ENCODE measurements at regions not wholly inside any gene's neighbourhood (a gene's known extent, or its start where the extent isn't known, plus 50 kb on each side); places are given as distances from the start of the nearest gene placed in this dataset.
A peak's percentile ranks its signal among the peaks of the same experiment; 100 is the strongest.
"Not testable (repeated sequence)": the region's sequence is repeated elsewhere in the genome, so short reads cannot be mapped to it uniquely, and the experiment has no call there.

DNA sequence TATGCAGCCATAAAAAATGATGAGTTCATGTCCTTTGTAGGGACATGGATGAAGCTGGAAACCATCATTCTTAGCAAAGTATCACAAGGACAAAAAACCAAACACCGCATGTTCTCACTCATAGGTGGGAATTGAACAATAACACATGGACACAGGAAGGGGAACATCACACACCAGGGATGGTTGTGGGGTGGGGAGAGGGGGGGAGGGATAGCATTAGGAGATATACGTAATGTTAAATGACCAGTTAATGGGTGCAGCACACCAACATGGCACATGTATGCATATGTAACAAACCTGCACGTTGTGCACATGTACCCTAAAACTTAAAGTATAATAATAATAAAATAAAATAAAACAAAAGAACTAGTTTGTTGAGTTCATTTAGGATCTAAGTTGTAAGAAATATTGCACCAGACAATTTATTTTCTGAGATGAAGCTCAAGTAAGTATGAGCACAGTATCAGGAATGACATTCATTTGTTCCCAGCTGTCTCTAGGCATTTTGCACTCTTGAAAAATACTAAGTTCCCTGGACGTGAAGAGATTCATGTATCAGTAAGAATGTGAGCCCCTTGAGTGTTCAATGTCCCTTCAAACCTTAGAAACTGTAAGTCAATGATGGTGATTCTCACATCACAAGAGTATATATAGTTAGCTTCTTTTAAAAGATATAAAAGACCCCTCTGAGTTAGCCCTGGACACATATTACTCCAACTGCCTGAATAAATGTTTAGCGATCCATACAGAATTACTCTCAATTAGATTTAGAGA, 1519.3 kb upstream of the TPTE start:
- not testable (repeated sequence) for DNase-seq

DNA sequence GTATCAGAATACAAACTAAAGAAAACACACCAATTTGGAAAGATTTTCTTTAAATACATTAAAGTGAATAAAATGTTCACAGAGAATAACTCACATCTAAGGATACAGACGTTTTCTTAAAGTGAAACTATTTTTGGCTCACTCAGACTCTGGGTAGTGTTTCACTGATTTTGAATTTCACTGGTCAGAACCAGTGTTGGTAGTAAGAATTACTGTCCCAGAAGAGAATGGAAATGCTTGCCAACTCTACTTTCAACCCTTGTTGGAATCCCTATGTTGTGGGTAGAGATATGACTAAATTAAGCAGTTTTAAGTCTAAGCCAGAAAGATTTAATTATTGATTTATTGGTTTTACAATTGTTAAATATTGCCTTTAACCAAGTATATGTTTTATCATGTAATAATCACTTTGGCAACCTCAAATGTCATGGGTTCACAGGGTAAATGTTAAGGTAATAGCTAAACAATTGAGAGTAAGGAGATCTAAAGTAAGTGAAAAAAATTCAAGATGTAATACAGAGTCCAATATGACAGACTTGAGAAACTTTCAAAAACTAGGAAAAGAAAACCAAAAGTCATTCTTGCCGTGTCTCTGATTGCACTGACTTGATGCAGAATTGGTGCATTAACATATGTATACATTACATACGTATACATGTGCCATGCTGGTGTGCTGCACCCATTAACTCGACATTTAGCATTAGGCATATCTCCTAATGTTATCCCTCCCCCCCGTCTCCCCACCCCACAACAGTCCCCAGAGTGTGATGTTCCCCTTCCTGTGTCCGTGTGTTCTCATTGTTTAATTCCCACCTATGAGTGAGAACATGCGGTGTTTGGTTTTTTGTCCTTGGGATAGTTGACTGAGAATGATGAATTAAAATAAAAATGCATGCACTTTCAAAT, 1517.2 kb upstream of the TPTE start:
- DNase-seq: not testable (repeated sequence)

DNA sequence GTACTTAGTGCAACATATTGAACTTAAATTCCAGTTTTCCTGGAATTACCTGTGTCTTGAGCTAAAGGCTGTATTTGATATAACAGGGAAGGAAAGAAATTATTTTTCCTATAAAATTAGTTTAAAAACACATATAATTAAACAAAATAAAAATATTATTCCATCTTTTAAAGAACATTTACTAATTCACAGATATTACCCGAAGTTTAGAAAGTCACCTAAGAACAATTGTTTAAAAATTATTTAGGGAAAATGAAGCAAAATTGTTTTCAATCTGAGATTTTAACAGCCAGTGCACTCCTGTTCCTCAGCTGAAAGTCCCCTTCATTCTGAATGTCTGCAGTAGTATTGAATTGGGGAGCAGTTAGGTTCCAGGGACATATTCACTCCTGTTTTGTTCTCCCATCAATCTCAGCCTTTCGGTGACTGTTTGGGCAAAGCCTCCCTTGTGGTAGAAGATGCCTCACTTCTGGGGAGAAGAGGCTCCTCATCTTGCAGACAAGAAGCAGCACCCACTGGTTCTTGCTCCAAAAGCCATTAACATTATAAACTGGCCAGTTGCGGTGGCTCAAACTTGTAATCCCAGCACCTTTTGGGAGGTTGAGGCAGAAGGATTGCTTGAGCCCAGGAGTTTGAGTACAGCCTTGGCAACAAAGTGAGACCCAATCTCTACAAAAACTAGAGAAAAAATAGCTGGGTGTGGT, 1516.4 kb upstream of the TPTE start:
- not testable (repeated sequence) for DNase-seq

DNA sequence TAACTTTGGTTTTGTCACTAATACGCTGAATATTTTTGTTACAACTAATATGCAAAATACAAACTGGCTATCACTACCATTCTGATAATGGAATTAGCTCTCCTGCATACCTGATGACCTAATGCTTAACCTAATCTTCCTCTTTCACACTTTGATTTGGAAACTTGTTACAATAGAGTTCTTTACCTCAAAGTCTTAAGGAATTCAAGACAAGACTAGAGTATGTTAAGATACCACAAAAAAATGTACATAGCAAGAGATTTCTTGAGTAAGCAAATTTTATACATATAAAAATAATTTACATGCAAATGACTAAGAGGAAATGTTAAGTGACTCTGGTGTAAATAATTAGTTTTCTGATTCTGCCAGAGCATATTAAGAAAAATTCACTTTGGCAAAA, 1515.7 kb upstream of the TPTE start:
- not testable (repeated sequence) for DNase-seq

DNA sequence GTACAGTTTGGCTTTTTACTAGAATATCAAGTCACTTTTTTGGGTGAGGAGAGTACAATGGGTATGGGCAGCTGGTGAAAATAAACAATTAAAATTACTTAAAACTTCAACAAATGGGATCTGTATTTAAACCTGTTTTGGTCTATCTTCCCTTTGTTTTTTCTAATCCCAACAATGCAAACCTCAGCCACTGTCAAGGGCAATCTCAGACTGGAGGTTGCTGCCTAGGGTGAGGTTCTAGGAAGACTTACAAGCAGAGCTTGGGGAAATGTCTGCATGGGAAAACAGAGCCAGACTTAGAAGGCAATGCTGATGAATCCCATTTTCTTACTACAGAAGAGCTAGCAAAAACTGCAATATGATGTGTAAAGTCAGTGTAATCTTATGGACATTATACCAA, 1515.3 kb upstream of the TPTE start:
- not testable (repeated sequence) for DNase-seq

DNA sequence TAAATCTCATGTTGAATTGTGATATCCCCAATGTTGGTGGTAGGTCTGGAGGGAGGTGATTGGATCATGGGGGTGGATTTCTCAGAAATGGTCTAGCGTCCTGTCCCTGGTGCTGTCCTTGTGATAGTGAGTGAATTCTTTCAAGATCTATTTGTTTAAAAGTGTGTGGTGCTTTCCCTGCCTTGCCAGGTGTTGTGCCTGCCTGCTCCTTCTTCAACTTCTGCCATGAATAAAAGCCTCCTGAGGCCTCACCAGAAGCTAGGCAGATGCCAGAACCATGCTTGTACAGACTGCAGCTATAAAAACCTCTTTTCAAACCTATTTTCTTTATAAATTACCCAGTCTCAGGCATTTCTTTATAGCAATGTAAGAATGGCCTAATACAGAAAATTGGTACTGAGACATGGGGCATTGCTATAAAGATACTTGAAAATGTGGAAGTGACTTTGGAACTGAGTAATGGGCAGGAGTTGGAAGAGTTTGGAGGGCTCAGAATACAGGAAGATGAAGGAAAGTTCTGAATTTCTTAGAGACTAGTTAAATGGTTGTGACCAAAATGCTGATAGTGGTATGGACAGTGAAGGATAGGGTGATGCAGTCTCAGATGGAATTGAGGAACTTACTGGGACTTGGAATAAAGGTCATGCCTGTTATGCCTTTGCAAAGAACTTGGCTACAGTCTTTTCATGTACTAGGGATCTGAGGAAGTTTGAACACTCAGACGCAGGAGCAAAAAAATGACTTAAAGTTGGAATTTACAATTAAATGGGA, 1514.6 kb upstream of the TPTE start:
- DNase-seq: not testable (repeated sequence)

DNA sequence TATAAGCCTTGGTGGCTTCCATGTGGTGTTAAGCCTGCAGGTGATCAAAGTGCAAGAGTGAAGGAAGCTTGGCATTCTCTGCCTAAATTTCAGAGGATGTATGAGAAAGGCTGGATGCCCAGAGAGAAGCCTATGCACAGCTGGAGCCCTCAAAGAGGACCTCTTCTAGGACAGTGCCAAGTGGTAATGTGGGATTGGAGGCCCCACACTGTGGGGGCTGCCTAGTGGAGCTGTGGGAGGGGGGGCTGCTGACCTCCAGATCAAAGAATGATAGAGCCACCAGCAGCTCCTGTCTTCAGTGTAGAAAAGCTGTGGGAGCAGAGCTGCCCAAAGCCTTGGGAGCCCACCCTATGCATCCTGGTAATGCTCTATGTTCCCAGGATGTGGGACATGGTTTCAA, 1512.7 kb upstream of the TPTE start:
- DNase-seq: no peak

DNA sequence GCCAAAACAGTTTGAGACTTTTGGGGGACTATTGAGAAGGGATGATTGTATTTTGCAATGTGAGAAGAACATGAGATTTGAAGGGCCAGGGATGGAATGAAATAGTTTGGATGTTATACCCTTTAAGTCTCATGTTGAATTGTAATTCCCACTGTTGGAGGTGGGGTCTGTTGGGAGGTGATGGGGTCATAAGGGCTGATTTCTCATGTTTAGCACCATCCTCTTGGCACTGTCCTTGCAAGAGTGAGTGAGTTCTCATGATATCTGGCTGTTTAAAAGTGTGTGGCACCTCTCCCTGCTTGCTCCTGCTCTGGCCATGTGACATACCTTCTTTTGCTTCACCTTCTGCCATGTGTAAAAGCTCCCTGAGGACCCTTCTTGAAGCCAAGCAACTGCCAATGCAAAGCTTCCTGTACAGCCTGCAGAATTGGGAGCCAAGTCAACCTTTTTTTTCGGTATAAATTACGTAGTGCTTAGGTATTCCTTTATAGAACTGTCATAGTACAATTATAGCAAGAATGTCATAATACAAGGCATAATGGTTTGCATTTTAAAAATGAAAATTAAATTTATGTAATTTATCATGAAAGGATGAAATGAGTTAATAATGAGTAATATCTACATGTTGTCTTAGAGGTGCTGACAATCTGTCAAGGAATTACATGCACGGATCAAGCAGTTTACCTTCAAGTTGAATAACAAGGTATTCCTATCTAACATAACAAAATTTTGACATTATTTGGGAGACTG, 1511.9 kb upstream of the TPTE start:
- not testable (repeated sequence) for DNase-seq

DNA sequence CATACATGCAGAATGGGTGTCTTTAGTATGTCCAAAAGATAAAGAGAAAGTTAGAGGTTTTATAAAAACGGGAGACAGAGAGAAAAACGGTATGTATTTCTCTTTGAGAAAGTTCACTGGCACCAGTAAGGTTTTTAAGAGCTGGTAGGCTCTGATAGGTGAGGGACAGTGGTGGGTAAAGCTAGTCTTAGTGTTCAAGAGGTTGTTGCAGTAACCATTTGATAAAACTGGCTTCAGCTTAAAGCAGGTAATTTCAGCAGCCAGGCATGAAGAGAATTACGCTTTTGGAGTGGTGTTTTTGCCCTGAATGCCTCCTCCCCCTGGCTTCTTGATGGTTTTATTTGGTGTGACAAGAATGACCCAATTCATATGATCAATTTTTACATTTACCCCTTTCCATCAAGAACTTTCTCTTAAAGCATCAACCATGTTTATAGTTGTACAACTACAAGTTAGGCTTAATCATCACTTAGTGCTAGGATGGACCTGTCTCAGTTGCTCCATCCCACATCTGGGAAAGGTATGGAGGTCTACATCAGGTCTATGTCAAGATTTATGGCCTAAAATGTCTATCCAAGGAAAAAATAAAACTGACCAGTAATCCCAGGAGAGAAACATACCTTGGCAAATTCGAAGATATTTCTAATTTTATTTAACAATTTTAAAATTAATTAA, 1511.1 kb upstream of the TPTE start:
- DNase-seq: not testable (repeated sequence)

DNA sequence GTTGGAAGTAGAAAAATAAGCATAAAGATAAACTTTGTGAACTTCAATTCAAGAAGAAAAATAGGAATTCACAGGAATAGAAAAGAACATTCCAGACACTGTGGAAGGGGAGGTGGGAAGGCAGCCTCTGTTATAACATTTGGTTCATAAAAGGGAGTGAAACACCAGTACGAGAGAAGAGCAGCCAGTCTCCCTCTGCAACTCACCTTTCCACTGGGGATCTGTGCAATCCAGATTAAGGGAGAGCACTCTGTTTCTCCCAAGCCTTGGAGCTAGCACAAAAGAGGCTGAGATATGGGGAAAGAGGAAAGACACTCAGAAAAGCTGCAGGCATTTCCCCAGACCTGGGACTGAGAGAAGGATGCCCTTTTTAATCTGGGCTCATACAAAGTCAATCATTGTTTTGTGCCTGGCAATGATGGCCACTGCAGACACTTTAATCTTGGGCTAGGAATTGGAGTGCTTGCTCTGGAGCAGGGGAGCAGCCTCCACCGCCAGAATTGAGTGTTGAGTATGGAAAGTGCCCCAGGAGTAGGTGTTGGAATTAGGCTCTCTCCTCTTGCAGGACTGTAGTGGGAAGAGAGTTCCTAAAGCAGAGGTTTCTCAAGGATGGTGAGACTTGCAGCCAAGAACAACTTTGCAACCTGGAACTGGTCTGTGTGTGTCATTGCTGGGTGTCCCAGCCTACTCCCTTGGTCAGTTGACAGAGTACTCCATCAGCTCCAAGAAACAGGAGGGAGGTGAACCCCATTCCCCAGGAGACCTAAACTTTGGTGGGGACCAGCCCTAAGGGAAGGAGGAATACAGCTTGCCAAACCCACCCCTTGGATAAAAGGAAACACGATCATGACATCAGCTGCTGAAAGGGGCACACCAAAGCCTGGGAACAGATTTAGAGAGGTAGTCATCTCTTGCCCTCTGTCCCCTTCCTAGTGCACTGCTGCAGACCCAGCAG, 1510.2 kb upstream of the TPTE start:
- not testable (repeated sequence) for DNase-seq

DNA sequence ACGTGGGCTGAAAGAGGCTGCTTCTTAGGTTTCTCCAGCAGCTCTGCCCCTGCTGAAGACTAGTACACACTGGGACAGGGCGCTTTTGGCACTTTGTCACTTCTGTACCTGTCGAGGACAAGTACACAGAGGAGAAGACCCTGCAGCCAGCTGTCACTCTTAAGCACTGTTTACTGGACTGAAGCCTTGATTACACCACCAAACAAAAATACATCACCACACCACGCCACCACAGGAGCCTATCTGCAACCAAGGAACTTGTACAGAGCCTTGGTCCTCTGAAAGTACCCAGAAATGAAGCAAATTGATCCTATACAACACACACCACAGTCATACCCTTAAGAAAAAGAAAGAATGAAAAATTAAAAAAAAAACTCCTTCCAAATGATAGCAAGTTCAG, 1509.5 kb upstream of the TPTE start:
- not testable (repeated sequence) for DNase-seq

DNA sequence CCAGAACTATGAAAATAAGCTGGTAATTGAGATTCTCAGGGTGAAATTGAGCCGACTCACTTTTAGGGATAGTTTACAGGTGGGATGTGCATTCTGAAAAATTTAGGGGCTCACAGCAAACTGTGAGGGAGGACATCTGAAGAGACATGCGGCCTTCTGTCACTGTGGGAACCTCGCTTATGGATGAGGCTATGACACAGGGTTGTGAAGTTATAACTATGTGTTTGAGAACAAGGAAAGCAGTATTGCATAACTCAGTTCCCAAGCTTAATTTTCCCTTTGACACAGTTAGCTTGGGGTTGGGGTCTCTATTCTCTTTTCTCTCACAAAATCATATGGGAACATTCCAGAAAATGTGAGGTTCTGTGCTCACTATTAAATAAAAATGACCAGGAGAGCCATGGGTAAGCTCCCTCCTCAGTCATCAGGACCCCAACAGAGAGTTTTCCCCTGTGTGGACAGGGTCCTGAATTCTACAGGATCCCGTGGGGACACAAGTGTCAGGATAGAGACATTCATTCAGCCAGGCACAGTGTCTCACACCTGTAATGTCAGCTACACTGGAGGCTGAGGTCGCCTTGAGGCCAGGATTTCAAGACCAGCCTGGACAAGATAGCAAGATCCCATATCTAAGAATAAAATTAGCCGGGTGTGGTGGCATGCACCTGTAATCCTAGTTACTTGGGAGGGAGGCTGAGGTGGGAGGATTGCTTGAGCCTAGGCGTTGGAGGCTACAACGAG, 1507.7 kb upstream of the TPTE start:
- DNase-seq: not testable (repeated sequence)

DNA sequence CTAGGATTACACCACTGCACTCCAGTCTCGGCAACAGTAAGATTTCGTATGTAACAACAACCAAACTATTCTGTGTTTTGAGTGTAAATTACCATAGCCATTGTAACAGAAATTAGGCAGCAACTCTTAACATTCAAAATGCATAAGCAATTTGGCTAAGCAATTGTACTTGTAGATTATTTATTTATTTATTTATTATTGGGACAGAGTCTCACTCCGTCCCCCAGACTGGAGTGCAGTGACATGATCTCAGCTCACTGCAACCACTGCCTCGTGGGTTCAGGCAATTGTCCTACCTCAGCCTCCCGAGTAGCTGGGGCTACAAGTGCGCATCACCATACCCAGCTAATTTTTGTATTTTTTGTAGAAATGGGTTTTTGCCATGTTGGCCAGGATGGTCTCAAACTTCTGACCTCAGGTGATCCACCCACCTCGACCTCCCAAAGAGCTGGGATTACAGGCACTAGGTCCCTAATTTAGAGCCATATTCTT, 1507.1 kb upstream of the TPTE start:
- not testable (repeated sequence) for DNase-seq

DNA sequence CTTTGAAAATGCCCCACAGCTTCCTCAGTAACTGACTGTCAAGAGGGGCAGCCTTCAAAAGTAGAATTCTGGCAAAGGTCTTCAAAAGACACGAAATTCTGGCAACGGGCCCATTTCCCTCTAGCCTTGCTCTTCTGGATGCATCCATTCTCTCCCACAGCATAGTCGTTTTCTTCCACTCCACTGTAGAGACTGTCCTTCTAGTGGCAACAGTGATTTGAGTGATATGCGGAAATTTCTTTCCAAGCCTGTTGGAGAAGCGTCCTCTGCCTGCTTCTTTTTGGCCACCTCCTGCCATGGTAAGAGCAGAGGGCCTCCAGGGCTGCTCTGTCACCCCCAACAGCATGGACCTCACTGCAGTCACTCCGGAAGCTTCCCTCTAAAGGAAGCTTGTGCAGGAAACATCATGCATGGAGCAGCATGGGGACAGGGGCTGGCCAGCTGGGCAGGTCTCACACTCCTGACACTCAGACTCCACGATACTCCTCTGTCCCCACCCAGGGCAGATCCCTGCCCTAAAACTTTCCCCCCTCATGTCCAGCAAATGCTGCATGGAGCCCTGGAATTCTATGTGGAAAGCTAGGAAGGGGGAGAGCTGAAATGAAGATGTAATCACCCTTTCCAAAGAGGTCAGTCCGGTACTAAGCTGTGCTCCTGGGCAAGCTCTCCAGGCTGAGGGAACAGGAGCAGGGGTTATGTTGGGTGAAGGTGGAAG, 1505.7 kb upstream of the TPTE start:
- not testable (repeated sequence) for DNase-seq

DNA sequence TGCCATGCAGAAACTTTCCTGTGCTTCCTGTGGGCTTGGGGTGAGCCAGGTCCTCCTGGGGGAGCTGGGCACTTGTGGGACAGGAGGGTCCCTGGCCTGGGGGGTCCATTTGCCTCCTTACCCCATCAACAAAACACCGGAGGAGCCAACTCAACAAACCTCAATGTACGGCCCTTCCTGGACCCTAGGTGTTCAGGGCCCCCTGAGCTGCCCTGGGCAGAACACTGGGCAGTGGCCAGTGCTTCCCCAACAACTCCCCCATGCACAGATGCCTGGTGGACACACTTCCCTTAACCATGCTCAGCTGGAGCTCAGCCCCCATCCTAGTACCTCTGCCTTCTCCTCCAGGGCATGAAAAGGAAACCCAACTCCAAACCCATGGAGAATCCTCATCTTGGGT, 1504.2 kb upstream of the TPTE start:
- DNase-seq: not testable (repeated sequence)

DNA sequence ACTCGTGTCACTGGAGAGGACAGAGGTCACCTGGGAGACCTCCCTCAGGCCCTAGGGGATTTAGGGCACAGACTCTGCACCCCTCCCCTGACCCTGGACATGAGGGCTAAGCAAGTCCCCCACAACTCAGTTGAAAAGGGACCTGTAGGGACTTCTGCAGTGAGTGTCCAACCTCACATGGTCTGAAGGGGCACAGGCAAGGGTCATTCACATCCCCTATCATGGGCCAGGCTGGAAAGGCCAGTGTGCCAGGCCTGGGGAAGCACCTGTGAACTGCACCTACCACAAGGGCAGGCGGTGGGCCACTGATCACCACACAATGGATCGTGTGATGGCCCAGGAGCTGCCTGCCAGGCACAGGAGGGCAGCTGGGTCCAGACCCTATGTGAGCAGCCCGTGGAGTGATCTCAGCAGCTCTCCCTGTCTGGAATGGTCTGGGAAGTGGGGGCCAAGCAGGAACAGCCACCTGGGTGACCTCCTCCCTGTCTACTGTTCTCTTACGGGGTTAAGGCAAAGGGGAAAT, 1502.6 kb upstream of the TPTE start:
- not testable (repeated sequence) for DNase-seq

DNA sequence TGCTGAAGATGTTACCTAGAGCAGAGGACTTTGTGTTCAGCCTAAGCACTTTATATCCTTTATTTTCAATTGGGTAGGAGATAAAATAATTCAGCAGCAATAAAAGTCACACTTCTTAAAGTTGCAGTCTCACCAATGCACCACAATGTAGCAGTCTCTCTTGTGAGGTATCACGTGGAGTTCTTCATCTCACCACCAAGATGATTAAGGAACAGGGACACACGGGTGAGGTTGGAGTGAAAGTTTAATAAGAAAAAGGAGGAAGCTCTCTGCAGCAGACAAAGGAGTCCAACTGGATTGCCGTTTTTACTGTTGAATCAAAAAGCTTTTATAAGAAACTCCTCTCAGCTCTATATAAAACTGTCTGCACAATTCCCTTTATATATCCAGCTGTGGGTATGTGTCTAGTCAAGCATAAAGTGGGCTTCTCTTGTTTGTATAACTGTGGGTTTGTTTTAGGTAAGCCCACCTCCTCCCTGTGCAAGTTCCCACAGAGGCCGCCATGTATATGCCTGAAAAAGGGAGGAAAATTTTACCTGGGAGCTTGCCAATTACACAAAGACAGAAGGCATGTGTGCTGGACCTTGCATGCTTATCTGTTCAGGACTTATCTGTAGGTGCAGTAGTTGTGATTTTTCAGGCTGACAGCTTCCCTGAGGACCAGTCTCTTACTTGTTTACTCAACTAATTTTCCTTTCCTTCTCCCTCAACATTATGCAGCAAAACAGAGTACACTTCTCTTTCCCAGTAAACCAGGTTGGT, 1497.2 kb upstream of the TPTE start:
- DNase-seq: peak; percentile 54
